Endothelial cell of umbilical vein (primary cell): ENCODE measurements at regions not wholly inside any gene's neighbourhood (a gene's known extent, or its start where the extent isn't known, plus 50 kb on each side); places are given as distances from the start of the nearest gene placed in this dataset.

ENCODE experiments used
- BruUV-seq: library from RNA; stranded (reverse); fragments of 400-500 nt; replicated peaks from 2 replicates; lab custom pipeline; 2021; lab: Mats Ljungman, UMichigan
- CTCF ChIA-PET: fragments of 300-600, 350-600 bp; sonication (Branson Sonifier 250); formaldehyde crosslinking; loops from one replicate; lab custom pipeline; 2021; ENCODE audit warnings: antibody characterized with exemption, inconsistent platforms; lab: Charles Lee
- POLR2A ChIA-PET: fragments of 300-600, 350-600 bp; sonication (Branson Sonifier 250); formaldehyde crosslinking; loops from one replicate; lab custom pipeline; 2021; ENCODE audit warnings: antibody characterized with exemption, inconsistent platforms; lab: Charles Lee
- DNase-seq: peaks from one replicate; pipeline ENCODE4 v3.0.0-alpha.2; 2011; ENCODE audit warnings: low read depth, low spot score
- FAIRE-seq: peaks from 2 replicates; lab custom pipeline; 2011; peaks lifted over from hg19 to GRCh38; lab: Jason Lieb, UNC
- H2AFZ ChIP-seq: 2 replicates; pipeline ENCODE4 v1.6.0; 2012; ENCODE audit warnings: low read depth, low read length, control low read depth, inconsistent platforms
- H3K27ac ChIP-seq: 2 replicates; pipeline ENCODE4 v1.5.1; 2011; ENCODE audit warnings: low read depth, mild to moderate bottlenecking, control low read depth, low read length, moderate library complexity; ENCODE audit not compliant: insufficient read depth
- H3K27me3 ChIP-seq, 2 experiments: 2 replicates each; pipeline versions ENCODE4 v1.6.0 to v1.6.1; 2011; ENCODE audit warnings: low read length in 2 of 2, mixed read lengths in 1 of 2; ENCODE audit not compliant: control insufficient read depth in 2 of 2, insufficient read depth in 2 of 2
- H3K36me3 ChIP-seq, 2 experiments: 2 replicates in 1 of 2; 3 replicates in 1 of 2; pipeline ENCODE4 v1.5.1; 2011; ENCODE audit warnings: low read length in 2 of 2, mild to moderate bottlenecking in 1 of 2, moderate library complexity in 1 of 2; ENCODE audit not compliant: control insufficient read depth in 2 of 2, insufficient read depth in 2 of 2; ENCODE audit errors: extremely low read depth in 1 of 2
- H3K4me1 ChIP-seq: 3 replicates; pipeline ENCODE4 v1.5.1; 2011; ENCODE audit warnings: mild to moderate bottlenecking, low read length; ENCODE audit not compliant: control insufficient read depth, insufficient read depth; ENCODE audit errors: extremely low read depth
- H3K4me2 ChIP-seq: 2 replicates; pipeline ENCODE4 v1.6.1; 2011; ENCODE audit warnings: low read length, control low read depth, mixed read lengths; ENCODE audit not compliant: insufficient read depth
- H3K4me3 ChIP-seq, 3 experiments: fragments of 200-600 bp in 1 of 3; sonication (generic), shearing (Covaris generic) in 1 of 3; replicated peaks in 1 of 3; 2 replicates each; pipeline ENCODE4 v1.5.1; 2011 to 2016; ENCODE audit warnings: control low read depth in 3 of 3, low read length in 3 of 3, mild to moderate bottlenecking in 2 of 3, inconsistent platforms in 1 of 3, low read depth in 1 of 3, moderate library complexity in 1 of 3; ENCODE audit not compliant: insufficient read depth in 1 of 3
- H3K79me2 ChIP-seq: 2 replicates; pipeline ENCODE4 v1.6.0; 2012; ENCODE audit warnings: low read length, inconsistent platforms; ENCODE audit not compliant: control insufficient read depth, insufficient read depth
- H3K9ac ChIP-seq: replicated peaks from 2 replicates; pipeline ENCODE3; 2011; ENCODE audit warnings: low read length, control low read depth; ENCODE audit not compliant: insufficient read depth; ENCODE audit errors: extremely low read depth
- H3K9me1 ChIP-seq: replicated peaks from 3 replicates; pipeline ENCODE4 v1.6.0; 2011; ENCODE audit warnings: mild to moderate bottlenecking, low read length; ENCODE audit not compliant: control insufficient read depth, insufficient read depth; ENCODE audit errors: extremely low read depth
- H3K9me3 ChIP-seq: replicated peaks from 2 replicates; pipeline ENCODE4 v1.5.1; 2012; ENCODE audit warnings: low read length, inconsistent platforms; ENCODE audit not compliant: control insufficient read depth, insufficient read depth
- H4K20me1 ChIP-seq: replicated peaks from 2 replicates; pipeline ENCODE3; 2011; ENCODE audit warnings: mild to moderate bottlenecking, low read length; ENCODE audit not compliant: control insufficient read depth, insufficient read depth; ENCODE audit errors: extremely low read depth
- EZH2 ChIP-seq: IDR thresholded peaks from 2 replicates; pipeline ENCODE4 v1.6.1; 2012; ENCODE audit warnings: borderline replicate concordance, low read depth, mild to moderate bottlenecking, moderate library complexity, low read length, inconsistent platforms; ENCODE audit not compliant: severe bottlenecking
- FOS ChIP-seq: IDR thresholded peaks from 2 replicates; pipeline ENCODE4 v1.6.1; 2011; ENCODE audit warnings: mild to moderate bottlenecking, low read length, moderate library complexity, borderline replicate concordance; ENCODE audit not compliant: insufficient read depth
- GATA2 ChIP-seq: IDR thresholded peaks from 2 replicates; pipeline ENCODE4 v1.7.0; 2011; ENCODE audit warnings: low read depth, mild to moderate bottlenecking, moderate library complexity, mixed read lengths, low read length; ENCODE audit not compliant: insufficient read length, insufficient read depth
- JUN ChIP-seq: IDR thresholded peaks from 2 replicates; pipeline ENCODE4 v1.6.1; 2011; ENCODE audit warnings: borderline replicate concordance, low read depth; ENCODE audit not compliant: insufficient read length, insufficient read depth
- MYC ChIP-seq: IDR thresholded peaks from one replicate; pipeline ENCODE4 v1.6.1; 2011; ENCODE audit warnings: mild to moderate bottlenecking, low read depth, low read length
- POLR2A ChIP-seq: IDR thresholded peaks from 2 replicates; pipeline ENCODE4 v1.6.1; 2012; ENCODE audit warnings: low read depth, mild to moderate bottlenecking, control low read depth, low read length
- POLR2AphosphoS5 ChIP-seq: IDR thresholded peaks from 2 replicates; pipeline ENCODE4 v1.6.1; 2012; ENCODE audit warnings: low read depth, mild to moderate bottlenecking, control low read depth, low read length, moderate library complexity; ENCODE audit not compliant: insufficient read depth
- dilution Hi-C: fragments of 300-500 bp; cut with MboI; formaldehyde crosslinking; loops from one replicate; pipeline ENCODE4 v1.15.0; 2019; ENCODE audit warnings: low sequenced_read_pairs; ENCODE audit not compliant: extremely low pct_ligation_motif_present
- intact Hi-C: fragments of 100-400 bp; cut with micrococcal nuclease; formaldehyde crosslinking; loops from one replicate; pipeline ENCODE4 v1.10.0; 2022
- TF ChIP-seq, protein P1 (sequence below), 2 donors: IDR thresholded peaks; 1 replicate in 1 of 2; 2 replicates in 1 of 2; pipeline ENCODE4 v1.5.1; 2011; ENCODE audit warnings: low read length in 2 of 2, mild to moderate bottlenecking in 2 of 2, moderate library complexity in 2 of 2, control low read depth in 1 of 2, inconsistent platforms in 1 of 2, low read depth in 1 of 2; ENCODE audit not compliant: insufficient read depth in 1 of 2; ENCODE audit errors: extremely low read depth in 1 of 2
- TF ChIP-seq, protein P2 (sequence below): IDR thresholded peaks from 2 replicates; pipeline ENCODE4 v1.6.1; 2011; ENCODE audit not compliant: insufficient read depth, insufficient read length

DNA sequence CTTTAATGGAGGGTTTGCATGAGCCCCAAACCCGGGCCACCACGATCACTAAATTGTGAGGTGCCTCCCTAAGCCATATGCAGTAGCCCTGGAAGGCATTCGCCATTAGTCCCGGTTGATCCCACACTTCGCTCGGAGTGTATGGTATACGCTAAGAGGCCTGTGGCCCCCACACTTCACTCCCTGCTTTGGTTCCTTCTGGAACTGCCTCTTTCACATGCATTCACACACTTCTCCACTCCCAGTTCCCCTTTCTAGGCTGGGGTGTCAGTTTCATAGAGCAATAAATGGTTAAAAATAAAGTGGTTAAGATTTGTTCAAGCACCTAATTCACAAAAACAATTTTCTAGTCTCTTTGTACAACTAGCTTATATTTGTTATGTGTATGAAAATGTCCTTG lies 212.1 kb upstream of the KCND2 start:
- ChIA-PET CTCF (no interaction called here), POLR2A (no interaction called here)
- no peak overlapping the region for H3K4me3 ChIP-seq
- no peak for DNase-seq
- H3K27ac ChIP-seq, result no peak overlapping the region
- H3K27me3 ChIP-seq, result no peaks in the 10 kb centered on the region
- TF ChIP-seq POLR2A, result no peak
- TF ChIP-seq, protein P1, sequence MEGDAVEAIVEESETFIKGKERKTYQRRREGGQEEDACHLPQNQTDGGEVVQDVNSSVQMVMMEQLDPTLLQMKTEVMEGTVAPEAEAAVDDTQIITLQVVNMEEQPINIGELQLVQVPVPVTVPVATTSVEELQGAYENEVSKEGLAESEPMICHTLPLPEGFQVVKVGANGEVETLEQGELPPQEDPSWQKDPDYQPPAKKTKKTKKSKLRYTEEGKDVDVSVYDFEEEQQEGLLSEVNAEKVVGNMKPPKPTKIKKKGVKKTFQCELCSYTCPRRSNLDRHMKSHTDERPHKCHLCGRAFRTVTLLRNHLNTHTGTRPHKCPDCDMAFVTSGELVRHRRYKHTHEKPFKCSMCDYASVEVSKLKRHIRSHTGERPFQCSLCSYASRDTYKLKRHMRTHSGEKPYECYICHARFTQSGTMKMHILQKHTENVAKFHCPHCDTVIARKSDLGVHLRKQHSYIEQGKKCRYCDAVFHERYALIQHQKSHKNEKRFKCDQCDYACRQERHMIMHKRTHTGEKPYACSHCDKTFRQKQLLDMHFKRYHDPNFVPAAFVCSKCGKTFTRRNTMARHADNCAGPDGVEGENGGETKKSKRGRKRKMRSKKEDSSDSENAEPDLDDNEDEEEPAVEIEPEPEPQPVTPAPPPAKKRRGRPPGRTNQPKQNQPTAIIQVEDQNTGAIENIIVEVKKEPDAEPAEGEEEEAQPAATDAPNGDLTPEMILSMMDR (IDR thresholded peaks at IDR 0.05; ENCODE audit: extremely low read depth in 1 of 2, insufficient read depth in 1 of 2, low read depth in 1 of 2, low read length in 2 of 2), result no peak
- no peak for TF ChIP-seq JUN
- TF ChIP-seq FOS, result no peak
- no peak for TF ChIP-seq EZH2
- no peak for TF ChIP-seq MYC
- TF ChIP-seq POLR2AphosphoS5, result no peak
- no peak for TF ChIP-seq GATA2
- TF ChIP-seq, protein P2, sequence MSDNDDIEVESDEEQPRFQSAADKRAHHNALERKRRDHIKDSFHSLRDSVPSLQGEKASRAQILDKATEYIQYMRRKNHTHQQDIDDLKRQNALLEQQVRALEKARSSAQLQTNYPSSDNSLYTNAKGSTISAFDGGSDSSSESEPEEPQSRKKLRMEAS, result no peak
- H4K20me1 ChIP-seq, result no peaks in the 10 kb centered on the region
- intact Hi-C loops, result no loop called here
- no peaks in the 10 kb centered on the region for H3K79me2 ChIP-seq
- dilution Hi-C loops, result no loop called here
- no peak overlapping the region for H3K4me2 ChIP-seq
- no peaks in the 10 kb centered on the region for H3K9me1 ChIP-seq
- no peaks in the 10 kb centered on the region for H3K4me1 ChIP-seq
- FAIRE-seq, result no peak
- BruUV-seq, result no TSS peak
- H3K9me3 ChIP-seq, result no peaks in the 10 kb centered on the region
- H2AFZ ChIP-seq, result no peak overlapping the region
- H3K9ac ChIP-seq, result no peak overlapping the region
- no peaks in the 10 kb centered on the region for H3K36me3 ChIP-seq
